Naive thymus-derived CD4-positive, alpha-beta T cell (primary cell): ENCODE measurements at regions not wholly inside any gene's neighbourhood (a gene's known extent, or its start where the extent isn't known, plus 50 kb on each side); places are given as distances from the start of the nearest gene placed in this dataset.
A peak's percentile ranks its signal among the peaks of the same experiment; 100 is the strongest.

ENCODE experiments used
- ATAC-seq: fragments of 150-1000 bp; cut with Tn5 transposase; 2 replicates; pipeline ENCODE4 v1.10.0; 2021; ENCODE audit warnings: mild to moderate bottlenecking, moderate library complexity
- CTCF ChIA-PET: fragments of 350-600 bp; sonication (Branson Sonifier 250); formaldehyde crosslinking; loops from one replicate; lab custom pipeline; 2021; ENCODE audit warnings: antibody characterized with exemption; lab: Charles Lee
- POLR2A ChIA-PET: fragments of 350-600 bp; sonication (Branson Sonifier 250); formaldehyde crosslinking; loops from one replicate; lab custom pipeline; 2021; ENCODE audit warnings: antibody characterized with exemption, inconsistent platforms; lab: Charles Lee
- DNase-seq, 9 donors: peaks; one replicate each; pipeline versions ENCODE4 v3.0.0 to v3.0.0-alpha.2; 2020 to 2022; ENCODE audit warnings: mixed read lengths in 1 of 9
- H3K27ac ChIP-seq: one replicate; pipeline ENCODE4 v1.7.0; 2013; ENCODE audit warnings: mild to moderate bottlenecking, low read depth, low read length, moderate library complexity
- H3K27me3 ChIP-seq, 2 donors: one replicate each; pipeline ENCODE4 v1.7.0; 2013; ENCODE audit warnings: low read length in 2 of 2, mild to moderate bottlenecking in 2 of 2, moderate library complexity in 2 of 2; ENCODE audit not compliant: control insufficient read depth in 2 of 2, insufficient read depth in 2 of 2
- H3K36me3 ChIP-seq, 3 experiments: 1 replicate in 2 of 3; 2 replicates in 1 of 3; pipeline ENCODE4 v1.7.0; 2013; ENCODE audit warnings: low read length in 3 of 3, mild to moderate bottlenecking in 3 of 3, moderate library complexity in 1 of 3; ENCODE audit not compliant: insufficient read depth in 3 of 3, control insufficient read depth in 2 of 3
- H3K4me1 ChIP-seq, 2 donors: one replicate each; pipeline ENCODE4 v1.7.0; 2013; ENCODE audit warnings: low read length in 2 of 2, mild to moderate bottlenecking in 2 of 2, moderate library complexity in 1 of 2; ENCODE audit not compliant: control insufficient read depth in 2 of 2, insufficient read depth in 2 of 2
- H3K4me3 ChIP-seq: 2 replicates; pipeline ENCODE4 v1.7.0; 2013; ENCODE audit warnings: mild to moderate bottlenecking, low read length
- H3K9me3 ChIP-seq, 3 experiments: 1 replicate in 2 of 3; 2 replicates in 1 of 3; pipeline ENCODE4 v1.7.0; 2013; ENCODE audit warnings: low read length in 3 of 3; ENCODE audit not compliant: control insufficient read depth in 2 of 3
- H3K27ac Mint-ChIP-seq, 9 donors: one replicate each; pipeline ENCODE4 v1.8.0; 2020 to 2022; ENCODE audit warnings: mixed read lengths in 9 of 9, mild to moderate bottlenecking in 8 of 9, moderate library complexity in 5 of 9, inconsistent platforms in 2 of 9
- H3K27me3 Mint-ChIP-seq, 5 donors: one replicate each; pipeline ENCODE4 v1.8.0; 2021 to 2022; ENCODE audit warnings: mixed read lengths in 5 of 5, mild to moderate bottlenecking in 1 of 5
- H3K36me3 Mint-ChIP-seq, 5 donors: one replicate each; pipeline ENCODE4 v1.8.0; 2020 to 2022; ENCODE audit warnings: mixed read lengths in 5 of 5, mild to moderate bottlenecking in 3 of 5, inconsistent platforms in 1 of 5
- H3K4me1 Mint-ChIP-seq, 7 donors: one replicate each; pipeline ENCODE4 v1.8.0; 2020 to 2022; ENCODE audit warnings: mixed read lengths in 7 of 7, mild to moderate bottlenecking in 3 of 7, inconsistent platforms in 1 of 7
- H3K4me3 Mint-ChIP-seq, 10 donors: one replicate each; pipeline ENCODE4 v1.8.0; 2020 to 2022; ENCODE audit warnings: mild to moderate bottlenecking in 10 of 10, mixed read lengths in 10 of 10, moderate library complexity in 6 of 10, inconsistent platforms in 2 of 10
- H3K9me3 Mint-ChIP-seq, 11 donors: one replicate each; pipeline ENCODE4 v1.8.0; 2020 to 2022; ENCODE audit warnings: mixed read lengths in 11 of 11, mild to moderate bottlenecking in 4 of 11, inconsistent platforms in 1 of 11, moderate library complexity in 1 of 11
- intact Hi-C, 2 donors: fragments of 100-400 bp; cut with micrococcal nuclease; formaldehyde crosslinking; loops; one replicate each; pipeline ENCODE4 v1.15.1; 2023

DNA sequence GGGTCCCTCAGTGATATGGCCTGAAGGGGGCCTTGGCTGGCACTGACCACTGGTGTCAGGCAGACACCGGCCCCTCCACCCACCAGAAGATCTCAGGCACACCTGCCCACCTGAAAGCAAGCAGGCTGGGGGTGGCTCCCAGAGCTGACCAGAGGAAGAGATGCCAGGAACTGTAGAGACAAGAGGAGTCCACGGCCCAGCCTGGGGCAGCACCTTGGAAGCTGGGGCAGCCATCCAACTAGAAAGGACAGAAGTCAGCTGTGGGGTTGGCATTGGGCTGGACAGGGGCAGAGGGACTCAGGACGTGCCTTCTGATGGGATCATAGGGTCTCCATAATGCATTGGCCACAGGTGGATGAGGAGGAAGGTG, 144.3 kb downstream of the ZNF248 start:
- Histone ChIP-seq H3K4me3 (no peak overlapping the region), H3K36me3 (no peaks in the 10 kb centered on the region), H3K27ac (no peak overlapping the region), H3K27me3 (no peaks in the 10 kb centered on the region), H3K9me3 (peaks cover 0 to 2% (median 0%) of the 10 kb centered on the region in 3 experiments), H3K4me1 (no peaks in the 10 kb centered on the region)
- no peak for DNase-seq
- POLR2A ChIA-PET: no interaction called here
- Mint-ChIP-seq H3K4me1 (no peaks in the 10 kb centered on the region), H3K9me3 (peaks cover 5 to 16% (median 10%) of the 10 kb centered on the region in 11 donors), H3K27me3 (no peaks in the 10 kb centered on the region), H3K4me3 (no peak overlapping the region), H3K27ac (no peak overlapping the region), H3K36me3 (peaks cover 0 to 7% (median 0%) of the 10 kb centered on the region in 5 donors)
- CTCF ChIA-PET: no interaction called here
- intact Hi-C loops: no loop called here
- ATAC-seq: no peak

DNA sequence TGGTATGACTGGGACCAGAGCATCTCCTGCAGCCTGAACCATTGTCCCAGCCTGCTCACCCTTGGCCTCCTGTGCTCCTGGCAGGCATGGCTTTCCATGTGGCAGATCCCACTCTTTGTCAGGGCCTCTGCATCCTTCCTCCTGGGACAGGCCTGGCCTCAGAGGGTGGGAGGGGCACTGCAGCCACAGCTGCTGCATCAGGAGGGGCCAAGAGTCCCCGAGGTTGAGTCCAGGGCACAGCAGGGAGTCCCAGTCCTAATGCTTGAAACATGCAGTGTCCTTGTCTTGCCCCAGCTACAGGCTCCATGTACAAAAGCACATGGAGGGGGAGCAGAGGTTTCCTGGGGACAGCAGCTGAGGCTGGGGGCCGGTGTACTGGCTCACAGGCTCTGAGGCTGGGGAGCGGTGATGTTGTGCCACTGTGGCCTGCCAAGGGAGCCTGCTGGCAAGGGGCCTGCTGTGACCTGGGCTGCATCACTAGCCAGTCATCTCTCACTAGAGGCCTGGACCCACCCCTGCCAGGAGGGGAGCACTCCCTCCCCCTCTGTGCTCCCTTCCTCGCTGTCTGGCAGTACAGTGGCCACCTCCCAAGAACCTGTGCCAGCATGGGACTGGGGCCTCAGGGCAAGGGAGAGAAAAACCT, 144.8 kb downstream of the ZNF248 start:
- no peak overlapping the region for H3K4me3 ChIP-seq
- no peaks in the 10 kb centered on the region for H3K36me3 ChIP-seq
- intact Hi-C loops: no loop called here
- Mint-ChIP-seq H3K36me3 (peaks cover 0 to 3% (median 0%) of the 10 kb centered on the region in 5 donors), H3K4me1 (no peaks in the 10 kb centered on the region), H3K27me3 (no peaks in the 10 kb centered on the region), H3K27ac (no peak overlapping the region), H3K9me3 (peaks cover 2 to 11% (median 7%) of the 10 kb centered on the region in 11 donors), H3K4me3 (no peak overlapping the region)
- H3K9me3 ChIP-seq: no peaks in the 10 kb centered on the region
- DNase-seq: no peak
- ATAC-seq: no peak
- H3K4me1 ChIP-seq: no peaks in the 10 kb centered on the region
- ChIA-PET CTCF (no interaction called here), POLR2A (no interaction called here)
- H3K27ac ChIP-seq: no peak overlapping the region
- no peaks in the 10 kb centered on the region for H3K27me3 ChIP-seq

DNA sequence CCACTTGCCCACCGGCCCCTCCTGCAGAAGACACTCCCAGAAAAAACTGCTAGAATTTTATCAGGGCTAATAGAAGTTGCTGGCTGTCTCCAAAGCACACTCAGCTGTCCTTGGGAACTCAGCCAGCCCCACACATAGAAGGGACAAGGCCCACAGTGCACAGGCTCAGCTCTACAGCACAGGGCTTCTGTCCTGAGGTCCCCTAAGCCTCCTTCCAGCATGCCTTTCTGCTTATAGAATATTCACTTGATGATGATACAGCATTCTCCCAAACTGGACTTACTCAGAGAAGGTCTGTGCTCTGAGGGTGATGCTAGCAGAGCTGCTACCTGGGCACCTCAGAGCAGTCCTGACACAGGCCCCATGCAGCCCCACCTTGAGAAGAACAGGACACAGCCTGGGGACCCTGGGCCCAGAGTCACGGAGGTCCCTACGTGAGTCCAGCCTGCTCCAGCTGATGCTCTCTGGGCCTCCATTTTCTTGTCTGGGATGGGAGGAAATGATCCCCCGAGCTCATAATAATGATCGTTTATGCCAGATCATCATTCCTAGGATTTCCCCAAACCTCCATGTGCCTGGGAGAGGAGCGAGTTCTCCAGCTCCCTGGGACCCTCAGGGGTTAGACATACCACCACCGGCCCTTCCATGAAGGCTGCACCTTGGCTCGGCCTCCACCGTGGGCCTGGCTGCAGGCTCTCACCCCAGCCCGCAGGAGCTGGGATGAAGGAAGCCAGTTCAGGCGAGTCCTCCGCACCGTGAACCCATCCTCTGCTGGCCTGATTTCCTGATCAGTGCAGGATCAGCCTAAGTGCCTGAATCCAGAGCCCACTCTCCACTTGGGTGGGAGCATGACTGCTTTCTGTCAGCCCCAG, 145.6 kb downstream of the ZNF248 start:
- H3K27ac Mint-ChIP-seq: no peak overlapping the region
- ChIA-PET CTCF (no interaction called here), POLR2A (no interaction called here)
- DNase-seq (no peak), ATAC-seq (peak; percentile 22)
- no peaks in the 10 kb centered on the region for H3K4me1 ChIP-seq
- peaks cover 1 to 8% (median 4%) of the 10 kb centered on the region in 11 donors for H3K9me3 Mint-ChIP-seq
- H3K9me3 ChIP-seq: no peaks in the 10 kb centered on the region
- no peaks in the 10 kb centered on the region for H3K36me3 Mint-ChIP-seq
- H3K27me3 Mint-ChIP-seq: no peaks in the 10 kb centered on the region
- H3K36me3 ChIP-seq: no peaks in the 10 kb centered on the region
- intact Hi-C loops: no loop called here
- no peak overlapping the region for H3K4me3 Mint-ChIP-seq
- H3K27ac ChIP-seq: no peak overlapping the region
- no peaks in the 10 kb centered on the region for H3K27me3 ChIP-seq
- no peak overlapping the region for H3K4me3 ChIP-seq
- H3K4me1 Mint-ChIP-seq: no peaks in the 10 kb centered on the region

GRCh38 chr10:37710831-37711616, 146.4 kb downstream of the ZNF248 start:
- no peaks in the 10 kb centered on the region for H3K36me3 Mint-ChIP-seq
- H3K36me3 ChIP-seq: no peaks in the 10 kb centered on the region
- POLR2A ChIA-PET: no interaction called here

DNA sequence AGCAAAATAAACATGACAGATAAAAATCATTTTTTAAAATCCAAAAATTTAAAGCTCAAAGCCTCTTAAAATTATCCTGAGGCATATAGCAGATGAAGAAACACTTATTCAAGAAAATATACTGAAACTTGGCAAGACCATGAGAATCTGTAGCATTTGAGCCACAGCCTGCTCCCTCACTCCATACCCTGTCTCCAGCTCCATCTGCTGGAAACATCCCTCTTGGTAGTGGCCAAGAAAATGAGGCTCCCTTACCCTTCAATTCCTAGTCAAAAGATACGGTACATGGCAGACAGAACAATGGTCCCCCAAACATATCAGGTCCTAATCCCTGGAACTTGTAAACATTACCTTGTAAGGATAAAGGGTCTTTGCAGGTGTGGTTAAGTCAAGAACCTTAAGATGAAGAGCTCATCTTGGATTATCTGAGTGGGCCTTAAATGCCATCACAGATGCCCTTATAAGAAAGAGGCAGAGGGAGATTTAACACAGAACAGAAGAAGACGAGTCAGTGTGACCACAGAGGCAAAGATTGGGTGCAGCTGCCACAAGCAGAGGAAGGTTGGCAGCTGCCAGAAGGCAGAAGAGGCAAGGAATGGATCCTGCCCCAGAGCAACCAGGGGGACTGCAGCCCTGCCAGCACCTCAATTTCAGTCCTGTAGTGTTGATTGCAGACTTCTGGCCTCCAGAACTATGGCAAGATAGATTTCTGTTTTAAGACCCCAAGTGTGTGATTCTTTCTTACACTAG, 149.4 kb downstream of the ZNF248 start:
- Mint-ChIP-seq H3K4me3 (no peak overlapping the region), H3K36me3 (no peaks in the 10 kb centered on the region), H3K9me3 (peaks cover 3 to 15% (median 6%) of the 10 kb centered on the region in 11 donors), H3K4me1 (no peaks in the 10 kb centered on the region), H3K27ac (no peak overlapping the region), H3K27me3 (peaks cover 0 to 5% (median 0%) of the 10 kb centered on the region in 5 donors)
- Histone ChIP-seq H3K4me3 (no peak overlapping the region), H3K4me1 (no peaks in the 10 kb centered on the region), H3K9me3 (peaks cover 0 to 8% (median 0%) of the 10 kb centered on the region in 3 experiments), H3K27ac (no peak overlapping the region), H3K36me3 (no peaks in the 10 kb centered on the region), H3K27me3 (no peaks in the 10 kb centered on the region)
- CTCF ChIA-PET: no interaction called here
- POLR2A ChIA-PET: no interaction called here
- intact Hi-C loops: no loop called here
- ATAC-seq (no peak), DNase-seq (no peak)

More at GRCh38 chr10:37710831-37711616, 146.4 kb downstream of the ZNF248 start:
- DNase-seq (no peak), ATAC-seq (no peak)
- Histone ChIP-seq H3K9me3 (peaks cover 0 to 3% (median 0%) of the 10 kb centered on the region in 3 experiments), H3K27me3 (no peaks in the 10 kb centered on the region), H3K4me3 (no peak overlapping the region), H3K4me1 (no peaks in the 10 kb centered on the region), H3K27ac (no peak overlapping the region)
- no peak overlapping the region for H3K4me3 Mint-ChIP-seq
- H3K27me3 Mint-ChIP-seq: no peaks in the 10 kb centered on the region
- no peak overlapping the region for H3K27ac Mint-ChIP-seq
- H3K9me3 Mint-ChIP-seq: peaks cover 3 to 11% (median 4%) of the 10 kb centered on the region in 11 donors
- no peaks in the 10 kb centered on the region for H3K4me1 Mint-ChIP-seq
- CTCF ChIA-PET: no interaction called here
- intact Hi-C loops: no loop called here

- Histone ChIP-seq H3K27me3 (no peaks in the 10 kb centered on the region), H3K36me3 (no peaks in the 10 kb centered on the region), H3K9me3 (peaks cover 0 to 12% (median 0%) of the 10 kb centered on the region in 3 experiments), H3K27ac (no peak overlapping the region), H3K4me1 (no peaks in the 10 kb centered on the region), H3K4me3 (no peak overlapping the region)
- DNase-seq: no peak
- no peak overlapping the region for H3K4me3 Mint-ChIP-seq
- peaks cover 0 to 5% (median 0%) of the 10 kb centered on the region in 5 donors for H3K27me3 Mint-ChIP-seq
- H3K36me3 Mint-ChIP-seq: no peaks in the 10 kb centered on the region
- ATAC-seq: peak; percentile 14
- POLR2A ChIA-PET: no interaction called here
- CTCF ChIA-PET: no interaction called here
- intact Hi-C loops: no loop called here
- H3K9me3 Mint-ChIP-seq: peaks cover 6 to 18% (median 13%) of the 10 kb centered on the region in 11 donors
- H3K27ac Mint-ChIP-seq: no peak overlapping the region
- no peaks in the 10 kb centered on the region for H3K4me1 Mint-ChIP-seq
Measured at GRCh38 chr10:37704566-37704965, 152.8 kb downstream of the ZNF248 start.
